GM18511 (cell line): ENCODE measurements at regions not wholly inside any gene's neighbourhood (a gene's known extent, or its start where the extent isn't known, plus 50 kb on each side); places are given as distances from the start of the nearest gene placed in this dataset.
A peak's percentile ranks its signal among the peaks of the same experiment; 100 is the strongest.

ENCODE experiments used
- ATAC-seq: cut with Tn5 transposase; IDR thresholded peaks from one replicate; pipeline ENCODE4 v1.9.1; 2021; ENCODE audit warnings: mild to moderate bottlenecking, moderate library complexity; ENCODE audit not compliant: unreplicated experiment

DNA sequence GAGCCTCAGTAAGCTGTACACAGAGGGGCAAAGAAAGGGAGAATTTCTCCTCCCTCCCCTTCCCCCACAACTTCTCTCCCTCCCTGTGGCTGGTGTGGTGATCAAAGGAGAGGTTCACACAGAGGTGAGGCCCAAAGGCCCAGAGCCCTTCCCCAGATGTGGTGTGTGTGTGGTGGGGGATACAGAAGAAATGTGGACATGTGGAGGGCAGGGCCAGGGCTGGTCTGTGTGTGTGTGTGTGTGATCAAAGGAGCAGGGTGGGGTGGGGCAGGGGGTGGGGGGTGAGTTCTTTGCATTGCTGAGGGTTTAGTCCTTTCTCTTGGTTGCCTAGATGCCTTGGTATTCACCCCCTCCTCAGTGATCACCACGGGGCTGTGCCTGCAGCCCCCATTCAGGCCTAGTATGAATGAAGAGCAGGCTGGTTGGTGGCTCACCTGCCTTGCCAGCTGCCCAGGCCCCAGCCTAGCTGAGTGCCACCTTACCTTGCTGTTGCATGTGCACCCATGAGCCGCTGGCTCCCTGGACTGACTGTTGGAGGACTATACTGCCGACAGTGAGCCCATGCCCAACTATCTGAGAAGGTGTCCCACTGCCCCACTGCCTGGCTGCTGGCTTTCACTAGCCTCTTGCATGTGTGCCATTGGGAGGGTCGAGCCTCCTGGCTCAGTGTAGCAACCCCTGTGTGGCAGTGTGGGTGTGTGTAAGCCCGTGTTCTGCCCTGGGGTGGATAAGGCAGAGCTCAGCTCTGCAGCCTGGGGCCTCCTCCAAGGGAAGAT is 101.9 kb downstream of the EFNB1 start:
- ATAC-seq, result no peak

GRCh38 chrX:68929332-68930150 is 100.7 kb downstream of the EFNB1 start:
- ATAC-seq, result no peak

- no peak for ATAC-seq
Observed at GRCh38 chrX:68928401-68928800, 99.6 kb downstream of the EFNB1 start.

GRCh38 chrX:68927178-68927577 is 98.4 kb downstream of the EFNB1 start:
- no peak for ATAC-seq

GRCh38 chrX:68923147-68923546 is 94.3 kb downstream of the EFNB1 start:
- ATAC-seq, result no peak

GRCh38 chrX:68922013-68922412 is 93.2 kb downstream of the EFNB1 start:
- no peak for ATAC-seq

DNA sequence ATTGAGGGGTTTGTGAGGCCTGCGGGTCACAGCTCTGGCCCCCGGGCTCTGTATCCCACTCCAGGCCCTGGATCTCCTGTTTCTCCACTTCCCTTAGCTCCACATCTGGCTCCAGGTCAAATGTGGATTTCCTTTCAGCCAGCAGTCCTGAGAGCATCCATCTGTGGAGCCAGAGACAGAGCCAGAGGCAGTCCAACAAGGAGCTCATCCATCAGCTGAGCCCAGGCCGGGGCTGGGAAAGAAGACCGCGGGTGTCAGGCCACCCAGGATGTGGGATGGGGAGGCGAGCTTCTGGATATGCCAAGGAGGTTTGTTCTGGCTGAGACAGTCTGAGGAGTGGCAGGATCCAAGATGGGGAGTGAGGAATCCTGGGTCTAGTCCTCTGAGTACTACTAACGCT is 91.7 kb downstream of the EFNB1 start:
- no peak for ATAC-seq

DNA sequence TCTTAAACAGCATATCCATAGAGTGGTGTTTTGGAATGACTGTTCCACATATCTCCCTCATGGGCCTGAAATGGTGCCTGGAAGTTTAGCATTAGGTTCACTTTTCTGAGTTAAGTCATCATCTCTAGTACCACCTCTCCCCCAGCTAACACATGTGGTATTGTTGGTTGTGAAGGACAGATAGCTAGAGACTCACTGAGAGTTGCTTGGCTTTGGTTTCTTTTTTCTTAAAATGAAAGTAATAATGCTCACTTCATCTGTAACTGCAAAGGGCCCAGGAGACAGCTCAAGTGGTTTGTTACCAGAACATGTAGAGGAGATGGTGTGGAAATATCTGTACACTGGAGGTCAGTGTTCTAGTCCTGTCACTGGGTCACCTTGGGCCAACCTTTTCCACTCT is 90.9 kb downstream of the EFNB1 start:
- ATAC-seq, result no peak

DNA sequence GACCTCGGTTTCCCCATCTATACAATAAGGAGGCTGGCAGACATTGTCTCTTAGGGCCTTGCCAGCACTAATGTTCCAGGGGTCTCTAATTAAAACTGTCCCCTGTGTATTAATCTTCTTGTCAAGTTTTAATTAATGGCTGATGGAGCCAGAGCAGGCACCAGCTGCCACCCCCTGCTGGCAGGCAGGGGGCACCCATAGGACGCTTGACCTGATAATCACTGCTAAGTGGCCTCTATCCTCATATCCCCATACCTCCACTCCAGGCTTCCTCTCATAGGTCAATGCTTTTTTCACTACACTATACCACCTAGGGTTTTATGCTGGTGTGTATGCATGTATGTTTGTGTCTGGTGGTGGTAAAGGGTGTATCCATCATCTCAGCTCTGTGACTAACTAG is 89.4 kb downstream of the EFNB1 start:
- no peak for ATAC-seq

GRCh38 chrX:68917799-68918198 is 89.0 kb downstream of the EFNB1 start:
- no peak for ATAC-seq

DNA sequence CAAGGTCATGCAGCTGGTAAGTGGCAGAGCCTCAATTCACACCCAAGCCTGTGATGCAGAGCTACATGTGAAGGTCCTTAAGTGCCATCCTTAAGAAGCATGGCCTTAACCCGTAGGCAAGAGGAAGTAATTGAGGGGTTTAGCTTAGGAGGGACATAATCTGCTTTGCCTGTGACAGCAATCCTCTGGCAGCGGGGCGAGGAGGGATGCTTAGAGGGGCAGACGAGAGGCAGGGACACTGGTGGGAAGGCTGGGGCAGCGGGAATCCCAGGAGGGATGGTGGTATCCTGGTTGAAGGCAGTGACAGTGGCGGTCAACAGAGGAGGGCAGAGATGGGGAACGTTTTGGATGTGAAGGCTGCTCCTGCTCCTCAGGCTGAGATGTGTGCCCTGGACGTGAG is 88.1 kb downstream of the EFNB1 start:
- ATAC-seq, result no peak

GRCh38 chrX:68915778-68916177 is 87.0 kb downstream of the EFNB1 start:
- ATAC-seq, result peak; percentile 89

- ATAC-seq, result no peak
Observed at GRCh38 chrX:68914479-68914946, 85.7 kb downstream of the EFNB1 start.

DNA sequence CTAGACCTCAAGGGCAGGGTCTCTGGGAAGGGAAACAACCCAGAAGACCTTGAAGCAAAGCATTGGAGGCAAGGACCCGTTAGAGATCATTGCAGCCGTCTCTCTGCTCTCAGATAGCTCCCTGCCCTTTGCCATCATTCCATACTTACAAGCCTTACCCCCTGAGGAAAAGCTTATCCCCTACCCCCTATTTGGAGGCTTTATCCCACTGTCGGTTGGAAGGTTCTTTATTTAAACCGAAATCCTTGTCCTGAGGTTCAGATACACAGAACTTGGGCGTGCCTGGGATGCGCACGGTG is 84.4 kb downstream of the EFNB1 start:
- ATAC-seq, result no peak

- no peak for ATAC-seq
Observed at GRCh38 chrX:68912113-68912512, 83.3 kb downstream of the EFNB1 start.

- ATAC-seq, result no peak
Observed at GRCh38 chrX:68910731-68911428, 82.1 kb downstream of the EFNB1 start.

DNA sequence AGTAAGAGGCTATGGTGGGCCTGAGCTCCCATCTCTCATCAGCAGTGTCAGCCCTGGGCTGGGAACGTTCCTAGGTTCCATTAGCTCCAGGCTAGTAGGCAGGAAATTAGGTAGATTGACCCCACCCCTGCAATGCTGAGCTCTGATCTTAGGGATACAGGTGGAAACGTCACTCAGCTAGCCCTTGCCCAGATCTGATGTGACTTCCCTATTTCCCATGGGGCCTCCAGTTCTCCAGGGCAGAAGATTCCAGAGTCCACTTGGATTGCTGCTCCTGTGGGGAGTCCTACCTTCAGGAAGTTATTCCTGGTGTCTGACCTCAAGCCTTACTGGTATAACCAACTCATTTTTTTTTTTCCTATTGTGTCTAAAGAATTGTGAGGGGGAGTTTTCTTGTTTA is 81.1 kb downstream of the EFNB1 start:
- no peak for ATAC-seq

- ATAC-seq, result no peak
Observed at GRCh38 chrX:68908071-68908470, 79.2 kb downstream of the EFNB1 start.

- ATAC-seq, result no peak
Observed at GRCh38 chrX:68902706-68903504, 74.1 kb downstream of the EFNB1 start.

DNA sequence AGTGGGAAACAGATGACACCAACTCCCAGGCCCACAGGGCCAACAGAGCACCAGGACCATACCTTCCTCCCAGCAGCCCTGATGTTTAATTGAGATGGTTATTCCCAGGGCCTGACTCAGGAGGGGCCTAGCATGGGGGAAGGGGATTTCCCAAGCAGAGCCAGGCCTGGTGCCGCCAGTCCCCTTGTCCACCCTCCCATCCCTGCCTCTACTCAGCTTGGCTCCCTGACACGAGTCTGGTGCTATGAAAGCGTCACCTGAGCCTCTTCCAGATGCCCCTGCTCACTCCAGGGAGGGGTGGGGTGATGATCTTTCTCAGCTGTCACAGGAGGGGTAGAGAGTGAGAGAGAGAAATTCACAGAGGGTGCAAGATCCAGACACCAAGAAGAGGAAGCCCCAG is 72.7 kb downstream of the EFNB1 start:
- no peak for ATAC-seq

GRCh38 chrX:68898598-68898997 is 69.8 kb downstream of the EFNB1 start:
- ATAC-seq, result no peak
